ENCODE measurements at regions not wholly inside any gene's neighbourhood (a gene's known extent, or its start where the extent isn't known, plus 50 kb on each side); places are given as distances from the start of the nearest gene placed in this dataset.

GRCh38 chr4:110797486-110797885 lies 174.6 kb upstream of the PITX2 start:
- TF ChIP-seq, protein P1, sequence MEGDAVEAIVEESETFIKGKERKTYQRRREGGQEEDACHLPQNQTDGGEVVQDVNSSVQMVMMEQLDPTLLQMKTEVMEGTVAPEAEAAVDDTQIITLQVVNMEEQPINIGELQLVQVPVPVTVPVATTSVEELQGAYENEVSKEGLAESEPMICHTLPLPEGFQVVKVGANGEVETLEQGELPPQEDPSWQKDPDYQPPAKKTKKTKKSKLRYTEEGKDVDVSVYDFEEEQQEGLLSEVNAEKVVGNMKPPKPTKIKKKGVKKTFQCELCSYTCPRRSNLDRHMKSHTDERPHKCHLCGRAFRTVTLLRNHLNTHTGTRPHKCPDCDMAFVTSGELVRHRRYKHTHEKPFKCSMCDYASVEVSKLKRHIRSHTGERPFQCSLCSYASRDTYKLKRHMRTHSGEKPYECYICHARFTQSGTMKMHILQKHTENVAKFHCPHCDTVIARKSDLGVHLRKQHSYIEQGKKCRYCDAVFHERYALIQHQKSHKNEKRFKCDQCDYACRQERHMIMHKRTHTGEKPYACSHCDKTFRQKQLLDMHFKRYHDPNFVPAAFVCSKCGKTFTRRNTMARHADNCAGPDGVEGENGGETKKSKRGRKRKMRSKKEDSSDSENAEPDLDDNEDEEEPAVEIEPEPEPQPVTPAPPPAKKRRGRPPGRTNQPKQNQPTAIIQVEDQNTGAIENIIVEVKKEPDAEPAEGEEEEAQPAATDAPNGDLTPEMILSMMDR (IDR thresholded peaks at IDR 0.05) = no peak
- ATAC-seq = no peak
- H3K27me3 ChIP-seq = no peaks in the 10 kb centered on the region

DNA sequence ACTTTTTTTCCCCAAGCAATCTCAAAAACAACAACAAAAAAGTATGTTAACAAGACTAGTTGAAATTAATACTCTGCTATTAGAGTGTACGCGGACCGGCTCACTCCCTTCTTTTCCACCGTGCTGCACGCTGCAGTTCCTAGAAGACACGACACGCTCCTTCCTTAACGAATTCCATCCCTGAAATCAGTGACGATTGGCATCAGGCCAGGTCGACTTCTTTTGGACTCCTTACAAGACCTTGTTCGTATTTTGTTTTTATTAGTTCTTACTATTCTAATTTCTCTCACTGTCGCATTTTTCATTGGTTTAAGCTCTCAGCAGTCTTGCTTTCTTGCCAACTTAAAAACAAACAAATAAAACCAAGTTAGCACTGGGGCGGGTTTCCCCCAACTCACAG lies 175.8 kb upstream of the PITX2 start:
- no peaks in the 10 kb centered on the region for H3K36me3 ChIP-seq
- intact Hi-C loops (cut with DNase I) = no loop called here
- H3K9me3 ChIP-seq = no peaks in the 10 kb centered on the region
- no peak for ATAC-seq
- no peak overlapping the region for H3K4me3 ChIP-seq
- WGBS (ENCODE audit: insufficient coverage, low coverage, low lambda C conversion rate, missing lambda C conversion rate) = 40% methylated on average over 12 of the region's 13 CpGs
- DNase-seq = no peak
- no peaks in the 10 kb centered on the region for H3K4me1 ChIP-seq
- no peaks in the 10 kb centered on the region for H3K27me3 ChIP-seq
- TF ChIP-seq, protein P1 (IDR thresholded peaks at IDR 0.05) = no peak
- TF ChIP-seq POLR2A (IDR thresholded peaks at IDR 0.05) = no peak
- no peak overlapping the region for H3K27ac ChIP-seq

More at GRCh38 chr4:110797486-110797885, 174.6 kb upstream of the PITX2 start:
- intact Hi-C loops (cut with DNase I) = no loop called here
- Histone ChIP-seq H3K4me1 (no peaks in the 10 kb centered on the region), H3K9me3 (no peaks in the 10 kb centered on the region), H3K4me3 (no peak overlapping the region), H3K36me3 (no peaks in the 10 kb centered on the region), H3K27ac (no peak overlapping the region)
- 50% methylated on average over 1 of the region's 1 CpG for WGBS (ENCODE audit: insufficient coverage, low coverage, low lambda C conversion rate, missing lambda C conversion rate)
- DNase-seq = no peak

DNA sequence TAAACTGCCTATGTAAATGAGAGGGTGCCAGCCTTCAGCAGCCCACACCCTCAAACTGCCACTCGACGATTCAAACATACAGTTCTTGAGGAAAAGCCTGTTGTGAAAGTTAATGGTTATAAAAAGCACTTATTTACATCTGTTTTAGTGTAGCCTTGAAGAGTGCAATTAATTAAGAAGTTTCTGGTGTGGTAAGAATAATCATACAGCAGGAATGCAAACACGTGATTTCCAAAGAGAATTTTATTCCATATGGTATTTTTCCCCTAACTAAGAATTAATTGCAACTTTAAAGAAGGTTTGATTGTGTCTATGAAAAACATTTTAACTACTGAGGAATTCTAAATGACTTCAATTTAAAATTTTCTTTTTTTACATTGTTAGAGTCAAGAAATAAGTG lies 176.3 kb upstream of the PITX2 start:
- WGBS (ENCODE audit: insufficient coverage, low coverage, low lambda C conversion rate, missing lambda C conversion rate) = 42% methylated on average over 3 of the region's 3 CpGs
- H3K27me3 ChIP-seq = no peaks in the 10 kb centered on the region
- H3K27ac ChIP-seq = no peak overlapping the region
- ATAC-seq (no peak), DNase-seq (no peak)
- no peaks in the 10 kb centered on the region for H3K9me3 ChIP-seq
- H3K4me3 ChIP-seq = no peak overlapping the region
- no peak for TF ChIP-seq POLR2A (IDR thresholded peaks at IDR 0.05)
- TF ChIP-seq, protein P1 (IDR thresholded peaks at IDR 0.05) = no peak
- H3K36me3 ChIP-seq = no peaks in the 10 kb centered on the region
- intact Hi-C loops (cut with DNase I) = no loop called here
- no peaks in the 10 kb centered on the region for H3K4me1 ChIP-seq

DNA sequence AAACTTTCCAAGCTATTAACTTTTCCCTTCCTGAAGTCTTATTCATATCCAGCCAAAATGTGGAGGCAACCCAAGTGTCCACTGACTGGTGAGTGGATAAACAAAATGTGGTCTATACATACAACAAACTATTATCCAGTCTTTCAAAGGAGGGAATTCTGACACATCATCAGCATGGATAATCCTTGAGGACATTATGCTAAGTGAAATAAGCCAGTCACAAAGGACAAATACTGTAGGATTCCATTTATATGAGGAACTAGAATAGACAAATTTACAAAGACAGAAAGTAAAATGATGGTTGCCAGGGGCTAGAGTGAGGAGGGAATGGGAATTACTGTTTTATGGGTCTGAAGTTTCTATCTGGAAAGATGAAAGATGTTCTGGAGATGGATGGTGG lies 178.7 kb upstream of the PITX2 start:
- ATAC-seq (no peak), DNase-seq (no peak)
- intact Hi-C loops (cut with DNase I) = no loop called here
- no peak for TF ChIP-seq POLR2A (IDR thresholded peaks at IDR 0.05)
- TF ChIP-seq, protein P1 (IDR thresholded peaks at IDR 0.05) = no peak
- Histone ChIP-seq H3K27ac (no peak overlapping the region), H3K36me3 (no peaks in the 10 kb centered on the region), H3K9me3 (no peaks in the 10 kb centered on the region), H3K4me1 (no peaks in the 10 kb centered on the region), H3K27me3 (no peaks in the 10 kb centered on the region), H3K4me3 (no peak overlapping the region)

DNA sequence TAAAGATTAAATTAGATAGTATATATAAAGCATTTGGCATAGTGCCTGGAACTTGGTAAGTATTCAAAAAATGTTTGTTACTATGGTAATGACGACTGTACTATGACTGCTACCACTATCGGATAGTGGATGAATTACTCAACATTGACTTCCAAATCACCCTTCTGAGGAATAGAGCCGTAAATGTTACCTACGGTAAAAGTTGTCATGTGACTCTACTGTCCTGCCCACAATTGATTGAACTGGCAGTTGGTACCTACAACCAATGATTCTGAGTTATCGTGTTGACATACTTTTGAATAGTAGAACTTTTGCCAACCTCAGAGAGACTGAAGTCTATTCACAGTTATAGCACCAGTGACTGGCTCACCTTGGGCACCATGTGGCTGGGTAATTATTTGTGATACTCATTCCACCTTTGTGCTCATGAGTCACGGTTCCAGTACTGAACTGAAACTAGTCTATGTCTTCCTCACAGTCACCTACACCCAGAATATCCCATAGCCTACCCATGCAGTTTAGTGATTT lies 185.5 kb upstream of the PITX2 start:
- no peaks in the 10 kb centered on the region for H3K27me3 ChIP-seq
- WGBS (ENCODE audit: insufficient coverage, low coverage, low lambda C conversion rate, missing lambda C conversion rate) = 54% methylated on average over 6 of the region's 6 CpGs
- H3K36me3 ChIP-seq = no peaks in the 10 kb centered on the region
- no peak for TF ChIP-seq POLR2A (IDR thresholded peaks at IDR 0.05)
- TF ChIP-seq, protein P1 (IDR thresholded peaks at IDR 0.05) = no peak
- intact Hi-C loops (cut with DNase I) = no loop called here
- H3K27ac ChIP-seq = no peak overlapping the region
- H3K4me3 ChIP-seq = no peak overlapping the region
- DNase-seq (no peak), ATAC-seq (no peak)
- no peaks in the 10 kb centered on the region for H3K4me1 ChIP-seq
- no peaks in the 10 kb centered on the region for H3K9me3 ChIP-seq

Measured in right lobe of liver (tissue), 6 donors.